Stimulated activated CD4-positive, alpha-beta T cell treated with anti-CD3 and anti-CD28 coated beads, Interleukin-15, amount 100 ng/mL, for 24 hours (primary cell): ENCODE measurements at regions not wholly inside any gene's neighbourhood (a gene's known extent, or its start where the extent isn't known, plus 50 kb on each side); places are given as distances from the start of the nearest gene placed in this dataset.

Source experiments
- DNase-seq: peaks from one replicate; pipeline ENCODE4 v3.0.0-alpha.2; 2020

GRCh38 chr5:31048282-31049270, 144.9 kb upstream of the CDH6 start:
- no peak for DNase-seq

- no peak for DNase-seq
These were observed 145.9 kb upstream of the CDH6 start for GRCh38 chr5:31047621-31048020.

GRCh38 chr5:31047007-31047406, 146.5 kb upstream of the CDH6 start:
- no peak for DNase-seq

GRCh38 chr5:31036411-31036810, 157.1 kb upstream of the CDH6 start:
- no peak for DNase-seq

GRCh38 chr5:31033295-31033694, 160.2 kb upstream of the CDH6 start:
- DNase-seq: no peak

GRCh38 chr5:31029925-31030324, 163.6 kb upstream of the CDH6 start:
- no peak for DNase-seq

GRCh38 chr5:31027721-31028120, 165.8 kb upstream of the CDH6 start:
- no peak for DNase-seq

- DNase-seq: no peak
These were observed 170.4 kb upstream of the CDH6 start for GRCh38 chr5:31023105-31023504.

- DNase-seq: no peak
These were observed 172.3 kb upstream of the CDH6 start for GRCh38 chr5:31021181-31021624.

GRCh38 chr5:31008231-31008630, 185.3 kb upstream of the CDH6 start:
- no peak for DNase-seq

GRCh38 chr5:31007672-31008071, 185.8 kb upstream of the CDH6 start:
- DNase-seq: no peak

GRCh38 chr5:31000287-31000686, 193.2 kb upstream of the CDH6 start:
- DNase-seq: no peak

- no peak for DNase-seq
These were observed 195.8 kb upstream of the CDH6 start for GRCh38 chr5:30997681-30998080.

GRCh38 chr5:30994902-30995301, 198.6 kb upstream of the CDH6 start:
- no peak for DNase-seq

GRCh38 chr5:30994176-30994575, 199.3 kb upstream of the CDH6 start:
- no peak for DNase-seq

- DNase-seq: no peak
These were observed 202.0 kb upstream of the CDH6 start for GRCh38 chr5:30991462-30991861.

- no peak for DNase-seq
These were observed 211.9 kb upstream of the CDH6 start for GRCh38 chr5:30981576-30981975.

GRCh38 chr5:30968971-30969370, 224.5 kb upstream of the CDH6 start:
- DNase-seq: no peak

GRCh38 chr5:30960036-30960435, 233.4 kb upstream of the CDH6 start:
- DNase-seq: no peak

- DNase-seq: no peak
These were observed 234.2 kb upstream of the CDH6 start for GRCh38 chr5:30959238-30959637.

- no peak for DNase-seq
These were observed 235.9 kb upstream of the CDH6 start for GRCh38 chr5:30957591-30957990.

GRCh38 chr5:30956251-30956650, 237.2 kb upstream of the CDH6 start:
- DNase-seq: no peak

- DNase-seq: no peak
These were observed 256.4 kb upstream of the CDH6 start for GRCh38 chr5:30937070-30937469.

- no peak for DNase-seq
These were observed 259.9 kb upstream of the CDH6 start for GRCh38 chr5:30933599-30933998.
